Type B pancreatic cell (in vitro differentiated cells): ENCODE measurements at regions not wholly inside any gene's neighbourhood (a gene's known extent, or its start where the extent isn't known, plus 50 kb on each side); places are given as distances from the start of the nearest gene placed in this dataset.

ENCODE experiments used
- DNase-seq: peaks from one replicate; pipeline ENCODE4 v3.0.0; 2021; ENCODE audit warnings: mixed read lengths; ENCODE audit not compliant: unreplicated experiment; ENCODE audit errors: extremely low spot score
- H3K27ac Mint-ChIP-seq: 2 replicates; pipeline ENCODE4 v1.8.0; 2021; ENCODE audit warnings: mild to moderate bottlenecking, mixed read lengths
- H3K27me3 Mint-ChIP-seq: 2 replicates; pipeline ENCODE4 v1.8.0; 2021; ENCODE audit warnings: mixed read lengths
- H3K36me3 Mint-ChIP-seq: 2 replicates; pipeline ENCODE4 v1.8.0; 2021; ENCODE audit warnings: mixed read lengths
- H3K4me1 Mint-ChIP-seq: one replicate; pipeline ENCODE4 v1.8.0; 2021; ENCODE audit warnings: mixed read lengths; ENCODE audit not compliant: unreplicated experiment
- H3K4me3 Mint-ChIP-seq: 2 replicates; pipeline ENCODE4 v1.8.0; 2021; ENCODE audit warnings: mild to moderate bottlenecking, mixed read lengths
- H3K9me3 Mint-ChIP-seq: 2 replicates; pipeline ENCODE4 v1.8.0; 2021; ENCODE audit warnings: mixed read lengths
- TF ChIP-seq, protein P1 (sequence below): fragments of 200-600 bp; sonication (generic); conservative IDR thresholded peaks from 2 replicates; pipeline ENCODE4 v1.5.0; 2021; ENCODE audit warnings: antibody characterized with exemption, mild to moderate bottlenecking

GRCh38 chr5:141785711-141786110 is 92.5 kb downstream of the PCDH1 start:
- DNase-seq, result no peak
- Mint-ChIP-seq H3K27ac (peak overlapping the region; percentile 31), H3K27me3 (peaks cover 23% of the 10 kb centered on the region), H3K4me3 (no peak overlapping the region), H3K36me3 (no peaks in the 10 kb centered on the region), H3K9me3 (no peaks in the 10 kb centered on the region), H3K4me1 (peaks cover 26% of the 10 kb centered on the region)
- TF ChIP-seq, protein P1, sequence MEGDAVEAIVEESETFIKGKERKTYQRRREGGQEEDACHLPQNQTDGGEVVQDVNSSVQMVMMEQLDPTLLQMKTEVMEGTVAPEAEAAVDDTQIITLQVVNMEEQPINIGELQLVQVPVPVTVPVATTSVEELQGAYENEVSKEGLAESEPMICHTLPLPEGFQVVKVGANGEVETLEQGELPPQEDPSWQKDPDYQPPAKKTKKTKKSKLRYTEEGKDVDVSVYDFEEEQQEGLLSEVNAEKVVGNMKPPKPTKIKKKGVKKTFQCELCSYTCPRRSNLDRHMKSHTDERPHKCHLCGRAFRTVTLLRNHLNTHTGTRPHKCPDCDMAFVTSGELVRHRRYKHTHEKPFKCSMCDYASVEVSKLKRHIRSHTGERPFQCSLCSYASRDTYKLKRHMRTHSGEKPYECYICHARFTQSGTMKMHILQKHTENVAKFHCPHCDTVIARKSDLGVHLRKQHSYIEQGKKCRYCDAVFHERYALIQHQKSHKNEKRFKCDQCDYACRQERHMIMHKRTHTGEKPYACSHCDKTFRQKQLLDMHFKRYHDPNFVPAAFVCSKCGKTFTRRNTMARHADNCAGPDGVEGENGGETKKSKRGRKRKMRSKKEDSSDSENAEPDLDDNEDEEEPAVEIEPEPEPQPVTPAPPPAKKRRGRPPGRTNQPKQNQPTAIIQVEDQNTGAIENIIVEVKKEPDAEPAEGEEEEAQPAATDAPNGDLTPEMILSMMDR, result no peak

GRCh38 chr5:141785135-141785534 is 93.1 kb downstream of the PCDH1 start:
- no peak for DNase-seq
- no peaks in the 10 kb centered on the region for H3K36me3 Mint-ChIP-seq
- TF ChIP-seq, protein P1, result no peak
- no peak overlapping the region for H3K27ac Mint-ChIP-seq
- no peak overlapping the region for H3K4me3 Mint-ChIP-seq
- H3K27me3 Mint-ChIP-seq, result peaks cover 23% of the 10 kb centered on the region
- H3K9me3 Mint-ChIP-seq, result no peaks in the 10 kb centered on the region
- H3K4me1 Mint-ChIP-seq, result peaks cover 26% of the 10 kb centered on the region

GRCh38 chr5:141784529-141784928 is 93.7 kb downstream of the PCDH1 start:
- Mint-ChIP-seq H3K4me3 (no peak overlapping the region), H3K27ac (no peak overlapping the region), H3K36me3 (no peaks in the 10 kb centered on the region), H3K4me1 (peaks cover 26% of the 10 kb centered on the region), H3K27me3 (peaks cover 22% of the 10 kb centered on the region), H3K9me3 (no peaks in the 10 kb centered on the region)
- TF ChIP-seq, protein P1, result no peak
- no peak for DNase-seq

DNA sequence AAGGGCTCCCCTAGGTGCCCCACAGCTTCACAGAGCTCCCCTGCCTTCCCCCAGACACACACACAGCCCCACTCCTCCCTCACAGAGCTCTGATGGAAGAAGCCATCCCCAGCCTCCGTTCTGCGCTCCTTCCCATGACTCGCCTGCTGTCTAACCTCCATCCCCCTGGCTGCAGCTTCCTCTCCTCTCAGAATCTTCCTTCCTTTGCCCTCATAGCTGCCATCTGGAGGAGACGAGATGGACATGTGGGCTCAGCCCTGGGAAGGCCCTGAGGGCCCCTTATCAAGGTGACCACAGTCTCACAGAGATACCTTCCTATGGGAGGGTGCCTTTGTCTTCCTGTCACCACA is 94.3 kb downstream of the PCDH1 start:
- Mint-ChIP-seq H3K9me3 (no peaks in the 10 kb centered on the region), H3K4me1 (peaks cover 32% of the 10 kb centered on the region), H3K27ac (peak overlapping the region; percentile 30), H3K36me3 (no peaks in the 10 kb centered on the region), H3K27me3 (peaks cover 16% of the 10 kb centered on the region), H3K4me3 (no peak overlapping the region)
- DNase-seq, result no peak
- TF ChIP-seq, protein P1, result no peak

DNA sequence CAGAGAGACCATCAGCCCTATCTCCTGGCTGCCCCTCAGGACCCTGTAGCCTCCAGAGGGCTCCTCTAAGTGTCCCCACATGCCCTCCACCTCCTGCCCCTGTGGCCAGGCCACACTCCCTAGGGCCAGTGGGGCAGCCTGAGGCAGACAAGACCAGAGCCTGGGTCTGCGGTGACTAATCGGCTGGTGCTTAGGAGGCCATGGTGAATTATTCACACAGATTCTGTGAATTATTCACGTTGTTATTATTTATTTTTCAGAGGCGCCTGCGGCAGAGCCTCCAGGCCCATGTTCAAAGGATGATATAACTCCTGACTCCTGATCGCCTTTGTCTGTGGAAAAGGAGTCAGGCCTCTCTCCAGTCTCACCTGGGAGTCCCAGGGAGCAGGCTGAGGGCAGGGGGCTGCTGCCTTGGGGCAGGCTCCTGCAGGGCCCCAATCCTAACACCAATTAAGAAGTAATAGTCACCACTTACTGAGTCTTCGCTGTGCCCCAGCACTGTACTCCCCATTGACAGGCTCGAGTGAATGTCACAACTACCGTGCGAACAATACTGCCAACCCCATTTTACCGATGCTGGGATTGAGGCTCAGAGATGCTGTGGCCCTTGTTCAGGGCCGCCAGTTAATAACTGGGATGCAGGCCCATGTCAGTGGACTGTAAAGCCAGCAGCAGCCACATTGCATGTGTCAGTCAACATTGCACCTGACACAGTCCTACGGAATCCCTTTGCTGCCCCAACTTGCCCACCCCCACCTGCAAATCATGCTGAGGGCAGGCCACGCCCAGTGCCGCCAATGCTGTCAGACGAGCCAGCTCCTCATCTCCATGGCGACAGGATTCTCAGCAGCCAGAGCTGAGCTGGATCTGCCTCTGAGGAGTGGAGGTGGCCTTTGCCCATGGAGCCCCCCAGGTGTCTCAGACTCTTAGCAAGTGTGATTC is 94.9 kb downstream of the PCDH1 start:
- Mint-ChIP-seq H3K4me3 (no peak overlapping the region), H3K27me3 (peaks cover 11% of the 10 kb centered on the region), H3K9me3 (no peaks in the 10 kb centered on the region), H3K4me1 (peaks cover 37% of the 10 kb centered on the region), H3K36me3 (no peaks in the 10 kb centered on the region), H3K27ac (no peak overlapping the region)
- no peak for DNase-seq
- TF ChIP-seq, protein P1, result no peak
